ENCODE measurements at regions not wholly inside any gene's neighbourhood (a gene's known extent, or its start where the extent isn't known, plus 50 kb on each side); places are given as distances from the start of the nearest gene placed in this dataset.

DNA sequence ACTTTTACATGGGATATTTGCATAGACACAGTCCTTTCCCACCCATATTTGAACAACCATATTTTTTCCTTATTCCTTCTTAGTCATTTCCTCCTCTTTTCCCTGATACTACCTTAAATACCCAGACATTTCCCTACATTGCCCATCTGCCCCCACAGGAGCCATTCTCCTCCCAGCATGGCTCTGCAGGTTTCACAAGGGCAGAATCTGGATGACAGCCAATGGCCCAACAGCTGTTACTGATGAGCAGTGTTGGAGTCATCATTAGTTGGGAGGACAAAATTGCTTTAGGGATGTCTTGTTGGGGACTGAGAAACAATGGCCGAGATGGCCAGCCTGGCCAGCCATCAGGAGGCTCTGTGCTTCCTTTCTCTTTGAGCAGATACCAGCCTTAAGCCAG, 209.5 kb downstream of the KLF5 start:
- H3K27me3 Mint-ChIP-seq, result no peaks in the 10 kb centered on the region
- TF ChIP-seq, protein P1, sequence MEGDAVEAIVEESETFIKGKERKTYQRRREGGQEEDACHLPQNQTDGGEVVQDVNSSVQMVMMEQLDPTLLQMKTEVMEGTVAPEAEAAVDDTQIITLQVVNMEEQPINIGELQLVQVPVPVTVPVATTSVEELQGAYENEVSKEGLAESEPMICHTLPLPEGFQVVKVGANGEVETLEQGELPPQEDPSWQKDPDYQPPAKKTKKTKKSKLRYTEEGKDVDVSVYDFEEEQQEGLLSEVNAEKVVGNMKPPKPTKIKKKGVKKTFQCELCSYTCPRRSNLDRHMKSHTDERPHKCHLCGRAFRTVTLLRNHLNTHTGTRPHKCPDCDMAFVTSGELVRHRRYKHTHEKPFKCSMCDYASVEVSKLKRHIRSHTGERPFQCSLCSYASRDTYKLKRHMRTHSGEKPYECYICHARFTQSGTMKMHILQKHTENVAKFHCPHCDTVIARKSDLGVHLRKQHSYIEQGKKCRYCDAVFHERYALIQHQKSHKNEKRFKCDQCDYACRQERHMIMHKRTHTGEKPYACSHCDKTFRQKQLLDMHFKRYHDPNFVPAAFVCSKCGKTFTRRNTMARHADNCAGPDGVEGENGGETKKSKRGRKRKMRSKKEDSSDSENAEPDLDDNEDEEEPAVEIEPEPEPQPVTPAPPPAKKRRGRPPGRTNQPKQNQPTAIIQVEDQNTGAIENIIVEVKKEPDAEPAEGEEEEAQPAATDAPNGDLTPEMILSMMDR (IDR thresholded peaks at IDR 0.05), result no peak
- H3K9me3 Mint-ChIP-seq, result peaks cover 7% of the 10 kb centered on the region
- intact Hi-C loops (cut with micrococcal nuclease), result no loop called here
- no peaks in the 10 kb centered on the region for H3K4me1 Mint-ChIP-seq
- CTCF ChIA-PET, result no interaction called here
- no peaks in the 10 kb centered on the region for H3K36me3 Mint-ChIP-seq (ENCODE audit: low read depth)
- H3K4me3 Mint-ChIP-seq, result no peak overlapping the region
- no peak overlapping the region for H3K27ac Mint-ChIP-seq
- POLR2A ChIA-PET, result no interaction called here
- ATAC-seq (ENCODE audit: low read depth) (no peak), DNase-seq (no peak)

GRCh38 chr13:73266640-73267180, 207.9 kb downstream of the KLF5 start:
- no peaks in the 10 kb centered on the region for H3K36me3 Mint-ChIP-seq (ENCODE audit: low read depth)
- H3K4me1 Mint-ChIP-seq, result no peaks in the 10 kb centered on the region
- no peak overlapping the region for H3K4me3 Mint-ChIP-seq
- TF ChIP-seq, protein P1 (IDR thresholded peaks at IDR 0.05), result no peak
- no peak for DNase-seq
- CTCF ChIA-PET, result no interaction called here
- POLR2A ChIA-PET, result no interaction called here
- intact Hi-C loops (cut with micrococcal nuclease), result no loop called here
- no peaks in the 10 kb centered on the region for H3K27me3 Mint-ChIP-seq
- no peak overlapping the region for H3K27ac Mint-ChIP-seq
- no peak for ATAC-seq (ENCODE audit: low read depth)
- peaks cover 7% of the 10 kb centered on the region for H3K9me3 Mint-ChIP-seq

GRCh38 chr13:73262862-73263627, 204.2 kb downstream of the KLF5 start:
- H3K4me1 Mint-ChIP-seq, result no peaks in the 10 kb centered on the region
- no peak overlapping the region for H3K4me3 Mint-ChIP-seq
- H3K36me3 Mint-ChIP-seq (ENCODE audit: low read depth), result no peaks in the 10 kb centered on the region
- no peak for DNase-seq
- ChIA-PET CTCF (no interaction called here), POLR2A (no interaction called here)
- no peak overlapping the region for H3K27ac Mint-ChIP-seq
- peaks cover under 1% of the 10 kb centered on the region for H3K27me3 Mint-ChIP-seq
- intact Hi-C loops (cut with micrococcal nuclease), result no loop called here
- TF ChIP-seq, protein P1 (IDR thresholded peaks at IDR 0.05), result no peak
- no peak for ATAC-seq (ENCODE audit: low read depth)
- H3K9me3 Mint-ChIP-seq, result no peaks in the 10 kb centered on the region

- ATAC-seq (ENCODE audit: low read depth) (no peak), DNase-seq (no peak)
- H3K36me3 Mint-ChIP-seq (ENCODE audit: low read depth), result no peaks in the 10 kb centered on the region
- POLR2A ChIA-PET, result no interaction called here
- no peak overlapping the region for H3K27ac Mint-ChIP-seq
- H3K27me3 Mint-ChIP-seq, result peaks cover 3% of the 10 kb centered on the region
- no peaks in the 10 kb centered on the region for H3K9me3 Mint-ChIP-seq
- CTCF ChIA-PET, result no interaction called here
- H3K4me3 Mint-ChIP-seq, result no peak overlapping the region
- H3K4me1 Mint-ChIP-seq, result no peaks in the 10 kb centered on the region
- intact Hi-C loops (cut with micrococcal nuclease), result no loop called here
- TF ChIP-seq, protein P1 (IDR thresholded peaks at IDR 0.05), result no peak
Measured at GRCh38 chr13:73261739-73262216, 203.0 kb downstream of the KLF5 start.

DNA sequence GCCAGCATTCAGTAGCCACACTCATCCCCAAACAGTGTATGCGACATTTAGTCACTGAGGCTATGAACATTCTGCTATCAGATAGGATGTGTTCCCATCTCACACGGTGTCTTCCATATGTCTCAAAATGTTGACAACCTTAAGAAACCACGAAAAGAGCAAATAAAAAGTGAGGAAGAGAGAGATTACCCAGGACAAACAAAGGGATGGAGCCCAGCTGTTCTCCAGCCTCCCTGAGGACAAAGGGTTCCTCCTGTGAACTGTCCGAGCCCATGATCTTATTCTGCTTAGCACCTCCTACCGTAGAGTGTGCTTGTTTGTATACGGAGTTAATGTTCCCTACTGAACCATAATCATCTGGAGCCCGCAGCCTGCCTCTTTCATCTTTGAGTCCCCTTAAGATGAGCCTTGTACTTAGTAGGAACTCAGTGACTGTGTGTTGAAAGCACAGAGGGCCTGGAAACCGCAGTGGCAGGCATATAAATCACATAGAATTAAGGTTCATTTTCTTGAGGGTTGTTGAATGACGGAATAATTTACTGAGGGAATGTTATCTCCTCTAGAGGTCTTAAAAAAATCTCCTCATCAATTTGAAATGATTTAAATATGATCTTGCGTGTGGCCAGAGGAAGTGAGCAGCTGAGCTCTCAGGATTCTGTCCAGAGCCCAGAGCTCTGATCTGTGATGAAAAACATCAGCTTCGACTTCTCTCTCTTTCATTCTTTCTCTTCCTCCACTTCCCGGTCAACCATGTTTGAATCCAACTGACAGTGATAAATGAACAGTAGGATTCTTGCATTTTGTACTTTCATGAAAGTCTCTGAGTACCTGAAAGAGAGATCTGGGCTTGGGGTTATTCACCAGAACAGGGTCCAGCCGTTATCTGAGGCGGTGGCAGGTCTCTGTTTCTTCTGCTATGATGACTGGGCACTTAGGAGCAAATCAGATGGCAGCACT, 200.5 kb downstream of the KLF5 start:
- no peaks in the 10 kb centered on the region for H3K36me3 Mint-ChIP-seq (ENCODE audit: low read depth)
- TF ChIP-seq, protein P1 (IDR thresholded peaks at IDR 0.05), result no peak
- POLR2A ChIA-PET, result no interaction called here
- intact Hi-C loops (cut with micrococcal nuclease), result no loop called here
- no peaks in the 10 kb centered on the region for H3K9me3 Mint-ChIP-seq
- no peak overlapping the region for H3K27ac Mint-ChIP-seq
- H3K4me1 Mint-ChIP-seq, result no peaks in the 10 kb centered on the region
- CTCF ChIA-PET, result no interaction called here
- peaks cover 3% of the 10 kb centered on the region for H3K27me3 Mint-ChIP-seq
- H3K4me3 Mint-ChIP-seq, result no peak overlapping the region
- ATAC-seq (ENCODE audit: low read depth) (no peak), DNase-seq (no peak)

All from activated B cell treated with CpG ODN at 0.5 μM for 24 hours (primary cell).